Fibroblast of the aortic adventitia (primary cell): ENCODE measurements at regions not wholly inside any gene's neighbourhood (a gene's known extent, or its start where the extent isn't known, plus 50 kb on each side); places are given as distances from the start of the nearest gene placed in this dataset.

ENCODE experiments used
- DNase-seq: peaks from one replicate; pipeline ENCODE4 v3.0.0-alpha.2; 2010; ENCODE audit warnings: low read depth
- H3K4me3 ChIP-seq: 2 replicates; pipeline ENCODE4 v1.5.1; 2011; ENCODE audit warnings: low read depth, mild to moderate bottlenecking, control low read depth, low read length, moderate library complexity
- CTCF ChIP-seq: IDR thresholded peaks from 2 replicates; pipeline ENCODE4 v1.5.1; 2011; ENCODE audit warnings: mild to moderate bottlenecking, low read length, control low read depth, inconsistent platforms; ENCODE audit not compliant: insufficient read depth

GRCh38 chr1:36560621-36561360, 78.1 kb upstream of the CSF3R start:
- no peak for TF ChIP-seq CTCF
- no peak for DNase-seq
- H3K4me3 ChIP-seq = no peak overlapping the region

GRCh38 chr1:36560177-36560576, 77.5 kb upstream of the CSF3R start:
- DNase-seq = no peak
- TF ChIP-seq CTCF = no peak
- H3K4me3 ChIP-seq = no peak overlapping the region

GRCh38 chr1:36559061-36559460, 76.3 kb upstream of the CSF3R start:
- no peak for TF ChIP-seq CTCF
- no peak for DNase-seq
- no peak overlapping the region for H3K4me3 ChIP-seq

GRCh38 chr1:36557041-36558000, 74.6 kb upstream of the CSF3R start:
- no peak for DNase-seq
- TF ChIP-seq CTCF = no peak
- H3K4me3 ChIP-seq = no peak overlapping the region

DNA sequence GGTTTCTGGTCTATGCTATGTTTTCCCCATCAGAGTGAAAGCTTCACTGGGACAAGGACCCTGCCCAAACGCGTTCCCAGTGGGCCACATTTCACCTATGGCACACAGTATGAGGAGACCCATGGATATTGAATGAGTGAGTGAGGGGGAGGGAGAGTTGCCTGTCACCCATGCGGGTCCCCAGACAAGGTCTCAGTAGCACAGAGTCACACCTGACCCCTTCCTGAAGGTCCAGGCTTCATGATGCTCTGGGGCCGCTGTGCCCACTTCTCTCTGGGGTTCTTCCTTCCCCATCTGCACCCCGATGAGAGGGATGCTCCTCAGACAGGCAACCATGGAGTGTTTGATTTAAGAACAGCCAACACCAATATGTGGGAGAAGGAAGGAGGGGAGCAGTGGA, 72.3 kb upstream of the CSF3R start:
- DNase-seq = no peak
- TF ChIP-seq CTCF = no peak
- H3K4me3 ChIP-seq = no peak overlapping the region

DNA sequence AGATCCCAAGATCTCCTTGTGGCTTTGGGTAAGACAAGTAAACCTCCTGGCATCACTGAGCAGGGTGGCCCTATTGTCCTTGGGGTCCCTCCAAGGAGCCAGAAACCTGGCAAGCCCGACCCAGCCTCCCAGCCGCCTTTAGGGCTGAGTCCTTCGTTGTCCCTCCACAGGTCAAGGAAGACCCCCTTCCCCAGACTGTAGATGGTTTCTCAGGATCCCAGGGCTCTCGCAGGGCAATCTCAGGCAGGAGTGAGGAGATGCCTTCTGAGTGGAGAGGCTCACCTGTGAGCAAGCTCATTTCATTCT, 71.6 kb upstream of the CSF3R start:
- no peak for TF ChIP-seq CTCF
- H3K4me3 ChIP-seq = no peak overlapping the region
- no peak for DNase-seq
